Testis (tissue), 2 donors: ENCODE measurements at regions not wholly inside any gene's neighbourhood (a gene's known extent, or its start where the extent isn't known, plus 50 kb on each side); places are given as distances from the start of the nearest gene placed in this dataset.

Source experiments
- CTCF ChIP-seq, 3 experiments: fragments of 450-650 bp in 2 of 3; fragments of 200-600 bp in 1 of 3; sonication (generic) in 1 of 3; IDR thresholded peaks; one replicate each; pipeline ENCODE4 v1.5.1; 2016 to 2019; ENCODE audit warnings: antibody characterized with exemption in 3 of 3, mild to moderate bottlenecking in 2 of 3, moderate library complexity in 1 of 3
- POLR2A ChIP-seq: fragments of 450-650 bp; IDR thresholded peaks from one replicate; pipeline ENCODE4 v1.6.1; 2017; ENCODE audit warnings: antibody characterized with exemption, mild to moderate bottlenecking, moderate library complexity

DNA sequence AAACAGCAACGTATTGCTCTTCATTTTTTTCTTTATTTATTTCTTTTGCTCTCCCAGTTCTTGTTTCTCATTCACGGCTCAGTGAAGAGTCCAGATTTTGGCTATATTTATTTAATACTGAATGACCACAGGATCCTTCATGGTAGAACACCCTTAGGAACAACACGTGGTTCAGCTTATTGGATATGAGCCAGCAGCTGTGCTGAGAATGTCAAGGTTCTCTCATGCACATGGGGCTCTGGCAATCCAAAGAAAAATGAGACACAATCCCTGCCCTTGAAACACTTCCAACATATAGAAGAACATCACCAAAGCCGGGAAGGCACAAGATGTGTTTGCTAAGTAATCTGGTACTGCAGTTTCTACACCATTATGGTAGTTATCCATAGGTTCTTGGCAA, 852.9 kb downstream of the SORCS1 start:
- TF ChIP-seq POLR2A (no peak), CTCF (IDR thresholded peaks at IDR 0.05) (no peak)
